Large intestine (tissue), 3 donors: ENCODE measurements at regions not wholly inside any gene's neighbourhood (a gene's known extent, or its start where the extent isn't known, plus 50 kb on each side); places are given as distances from the start of the nearest gene placed in this dataset.

Experiments used
- DNase-seq, 2 donors: peaks; one replicate each; pipeline versions ENCODE4 v3.0.0 to v3.0.0-alpha.2; 2013
- H3K27ac ChIP-seq: one replicate; pipeline ENCODE4 v1.5.1; 2013; ENCODE audit warnings: low read length
- H3K27me3 ChIP-seq: 2 replicates; pipeline ENCODE4 v1.6.1; 2013; ENCODE audit warnings: low read length; ENCODE audit not compliant: control insufficient read depth, insufficient read depth
- H3K36me3 ChIP-seq: 2 replicates; pipeline ENCODE4 v1.6.1; 2013; ENCODE audit warnings: low read length; ENCODE audit not compliant: control insufficient read depth, insufficient read depth
- H3K4me1 ChIP-seq: one replicate; pipeline ENCODE4 v1.6.1; 2013; ENCODE audit warnings: low read length; ENCODE audit not compliant: control insufficient read depth, insufficient read depth
- H3K4me3 ChIP-seq: one replicate; pipeline ENCODE4 v1.5.1; 2013; ENCODE audit warnings: low read length
- H3K9me3 ChIP-seq: one replicate; pipeline ENCODE4 v1.6.1; 2013; ENCODE audit warnings: mild to moderate bottlenecking, low read depth, low read length, moderate library complexity; ENCODE audit not compliant: control insufficient read depth
- WGBS: methylation state at CpG from one replicate; pipeline ENCODE4 v1.1.5; 2013; ENCODE audit warnings: low lambda C conversion rate; ENCODE audit not compliant: insufficient coverage; 5-methylcytosine and 5-hydroxymethylcytosine counted together

DNA sequence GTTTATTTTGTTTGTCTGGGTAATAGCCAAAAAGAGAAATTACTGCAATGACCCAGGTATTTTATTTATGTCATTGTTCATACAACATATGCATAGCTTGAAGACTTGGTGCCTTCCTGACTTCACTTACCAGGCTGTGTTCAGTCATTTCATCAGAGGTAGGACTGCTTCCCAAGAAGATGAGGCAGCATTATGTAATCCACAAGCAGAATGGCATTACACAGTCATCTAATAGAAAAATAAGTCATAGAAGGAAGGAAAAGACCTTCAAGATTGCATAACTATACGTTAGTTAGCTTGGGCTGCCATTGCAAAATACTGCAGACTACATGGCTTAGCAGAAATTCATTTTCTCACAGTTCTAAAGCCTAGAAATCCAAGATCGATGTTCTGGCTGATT lies 167.5 kb downstream of the NMUR2 start:
- Histone ChIP-seq H3K4me1 (no peaks in the 10 kb centered on the region), H3K36me3 (no peaks in the 10 kb centered on the region), H3K4me3 (no peak overlapping the region), H3K9me3 (no peaks in the 10 kb centered on the region), H3K27ac (no peak overlapping the region), H3K27me3 (no peaks in the 10 kb centered on the region)
- no CpG with 5 or more reads among the region's 2 CpGs for WGBS
- DNase-seq = no peak

DNA sequence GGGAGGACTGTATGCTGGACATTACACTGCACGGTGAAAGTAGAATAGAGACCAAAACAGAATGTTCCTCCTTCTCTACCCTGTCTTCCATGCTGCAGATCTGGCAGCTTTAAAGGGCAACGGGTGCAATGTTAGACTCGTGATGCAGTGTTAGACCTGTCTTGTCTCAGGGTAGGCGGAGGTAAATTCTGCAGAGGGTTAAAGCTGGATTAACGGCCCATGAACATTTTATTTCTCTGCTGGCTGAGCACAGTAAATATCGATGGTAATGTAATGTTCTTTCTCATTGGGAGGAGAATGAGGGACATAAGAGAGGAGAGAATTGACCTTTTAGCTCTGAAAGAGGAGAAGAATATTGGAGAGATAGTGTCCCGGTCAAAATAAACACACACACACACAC lies 178.9 kb downstream of the NMUR2 start:
- Histone ChIP-seq H3K4me1 (no peaks in the 10 kb centered on the region), H3K9me3 (no peaks in the 10 kb centered on the region), H3K27ac (no peak overlapping the region), H3K36me3 (no peaks in the 10 kb centered on the region), H3K4me3 (no peak overlapping the region), H3K27me3 (no peaks in the 10 kb centered on the region)
- DNase-seq = no peak
- 83% methylated on average over 2 of the region's 7 CpGs for WGBS

DNA sequence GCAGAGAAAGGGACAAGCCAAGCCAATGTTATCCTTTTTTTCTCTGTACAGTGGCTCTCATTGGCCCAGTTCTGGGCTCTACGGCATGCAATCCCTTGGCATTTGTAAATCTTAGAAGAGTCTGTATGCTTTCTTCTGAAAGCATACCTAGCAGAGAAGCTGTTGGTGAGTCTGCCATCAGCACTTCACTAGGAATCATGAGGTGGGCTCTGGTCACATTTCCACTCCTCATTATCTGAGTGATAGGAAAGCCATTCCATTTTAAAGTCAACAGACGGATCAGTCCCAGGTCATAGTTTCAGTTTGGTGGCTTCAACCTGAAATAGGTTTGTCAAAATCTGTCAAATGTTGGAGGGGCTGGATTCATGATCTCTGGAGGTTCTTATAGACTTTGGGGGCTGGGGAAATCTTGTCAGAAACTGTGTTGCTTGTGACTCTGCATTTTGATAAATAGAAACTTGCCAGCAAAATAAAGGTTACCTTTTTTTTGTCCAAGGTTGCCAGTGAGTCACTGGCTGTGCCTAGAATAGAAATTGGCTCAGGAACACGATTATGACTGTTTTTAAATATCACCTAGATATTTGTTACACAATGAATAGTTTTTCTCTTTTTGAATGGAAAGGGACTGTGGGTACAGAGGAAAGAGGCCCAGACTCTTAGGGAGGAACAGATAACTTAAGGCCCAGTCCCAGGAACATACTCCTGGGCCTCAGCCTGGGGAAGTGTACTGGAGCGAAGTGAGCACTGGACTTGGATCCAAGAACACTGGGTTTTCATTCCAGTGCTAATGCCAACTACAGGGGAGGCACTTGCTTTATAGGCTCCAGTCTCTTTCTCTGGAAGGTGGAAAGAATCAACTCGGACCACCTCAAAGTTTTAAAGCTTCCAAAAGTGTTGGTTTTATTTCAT lies 183.1 kb downstream of the NMUR2 start:
- H3K4me3 ChIP-seq = no peak overlapping the region
- WGBS = 100% methylated on average over 1 of the region's 5 CpGs
- DNase-seq = no peak
- no peaks in the 10 kb centered on the region for H3K36me3 ChIP-seq
- no peak overlapping the region for H3K27ac ChIP-seq
- no peaks in the 10 kb centered on the region for H3K27me3 ChIP-seq
- H3K9me3 ChIP-seq = no peaks in the 10 kb centered on the region
- H3K4me1 ChIP-seq = no peaks in the 10 kb centered on the region

DNA sequence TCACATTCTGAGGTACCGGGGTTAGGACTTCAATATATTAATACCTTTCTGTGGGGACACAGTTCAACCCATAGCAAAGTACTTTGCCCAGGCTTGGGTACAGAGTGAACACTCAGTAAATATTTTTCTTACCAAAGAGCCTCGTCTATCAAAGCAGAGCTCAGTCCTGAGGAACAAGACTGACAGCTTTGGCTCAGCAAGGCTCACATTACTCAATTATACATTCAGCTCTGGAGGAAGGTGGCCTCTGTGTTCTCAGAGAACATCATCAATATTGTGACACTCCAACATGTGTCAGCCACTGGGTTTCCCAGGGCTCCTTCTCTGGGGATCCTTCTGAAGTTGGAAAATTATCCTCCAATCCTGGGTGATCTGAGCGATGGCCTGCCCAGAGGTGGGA lies 186.4 kb downstream of the NMUR2 start:
- DNase-seq = no peak
- WGBS = 40% methylated on average over 1 of the region's 3 CpGs
- Histone ChIP-seq H3K27me3 (no peaks in the 10 kb centered on the region), H3K4me1 (no peaks in the 10 kb centered on the region), H3K9me3 (no peaks in the 10 kb centered on the region), H3K27ac (no peak overlapping the region), H3K4me3 (no peak overlapping the region), H3K36me3 (no peaks in the 10 kb centered on the region)

DNA sequence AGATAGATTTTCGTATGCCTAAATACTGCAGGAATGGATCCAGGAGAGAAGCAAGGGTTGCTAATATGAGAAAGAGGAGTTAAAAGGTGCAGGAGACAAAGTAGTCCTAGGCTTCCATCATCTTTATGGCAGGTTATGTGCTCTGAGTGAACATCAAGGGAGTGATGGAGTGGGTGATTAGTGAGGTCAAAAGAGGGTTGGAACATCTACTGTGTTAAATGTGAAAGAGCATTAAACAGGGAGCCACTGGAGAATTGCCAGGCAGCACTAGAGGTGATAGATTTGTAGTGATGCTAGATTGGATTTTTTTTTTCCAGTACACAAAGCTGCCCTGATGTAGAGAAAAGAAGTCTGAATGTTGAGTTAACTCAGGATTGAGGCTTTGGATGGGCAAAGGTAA lies 199.3 kb downstream of the NMUR2 start:
- Histone ChIP-seq H3K27ac (no peak overlapping the region), H3K27me3 (no peaks in the 10 kb centered on the region), H3K36me3 (no peaks in the 10 kb centered on the region), H3K9me3 (no peaks in the 10 kb centered on the region), H3K4me1 (no peaks in the 10 kb centered on the region), H3K4me3 (no peak overlapping the region)
- WGBS = 100% methylated on average over 1 of the region's 1 CpG
- DNase-seq = no peak

DNA sequence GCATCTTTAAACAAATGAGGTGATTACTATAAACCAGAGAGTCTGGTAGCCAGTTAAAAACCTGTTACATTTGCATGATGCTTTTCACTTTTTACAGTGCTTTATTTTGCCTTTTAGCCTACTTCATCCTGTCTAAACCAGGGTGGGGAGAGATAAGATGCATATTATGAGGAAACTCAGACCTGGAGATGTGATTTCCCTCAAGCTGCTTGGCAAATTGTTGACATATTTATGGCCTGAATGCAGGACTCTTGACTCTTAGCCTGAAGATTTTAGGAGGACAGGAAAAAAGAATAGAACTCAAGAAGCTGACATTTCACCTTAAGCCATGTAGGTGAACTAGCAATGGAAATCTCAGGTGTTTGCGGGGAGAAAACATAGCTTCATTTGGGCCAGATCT lies 202.8 kb downstream of the NMUR2 start:
- WGBS = no CpG with 5 or more reads among the region's 1 CpG
- H3K4me1 ChIP-seq = no peaks in the 10 kb centered on the region
- H3K4me3 ChIP-seq = no peak overlapping the region
- DNase-seq = no peak
- no peaks in the 10 kb centered on the region for H3K27me3 ChIP-seq
- no peaks in the 10 kb centered on the region for H3K9me3 ChIP-seq
- no peak overlapping the region for H3K27ac ChIP-seq
- H3K36me3 ChIP-seq = no peaks in the 10 kb centered on the region

DNA sequence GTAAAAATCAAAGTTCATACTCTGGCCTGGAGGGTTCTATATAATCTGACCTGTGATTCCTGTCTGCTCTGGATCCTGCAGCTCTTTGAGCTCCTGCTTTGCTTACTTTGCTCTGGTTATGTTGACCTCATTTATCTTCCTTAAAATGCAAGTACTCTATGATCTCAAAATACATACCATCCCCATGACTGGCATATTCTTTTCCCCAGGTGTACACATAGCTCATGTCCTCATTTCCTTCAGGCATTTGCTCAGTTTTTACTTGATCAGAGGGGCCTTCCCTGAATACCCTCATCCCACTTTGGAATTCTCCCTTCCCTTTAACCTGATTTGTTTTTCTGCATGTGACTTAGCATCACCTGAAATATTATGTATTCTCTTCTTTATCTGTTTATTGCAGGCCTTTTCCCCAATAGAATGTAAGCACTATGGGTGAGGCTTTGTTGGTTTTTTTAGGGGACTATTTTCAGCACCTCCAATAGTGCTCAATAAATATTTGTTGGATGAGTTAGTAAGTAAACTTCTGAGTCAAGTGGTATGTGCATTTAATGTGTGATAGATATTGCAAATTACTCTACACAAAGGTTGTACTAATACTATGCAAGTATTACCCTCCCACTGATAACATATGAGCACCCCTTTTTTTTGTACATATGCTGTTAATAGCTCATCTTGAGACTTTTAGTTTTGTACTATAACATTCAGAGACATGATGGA lies 211.5 kb downstream of the NMUR2 start:
- H3K4me3 ChIP-seq = no peak overlapping the region
- no peaks in the 10 kb centered on the region for H3K36me3 ChIP-seq
- H3K27ac ChIP-seq = no peak overlapping the region
- H3K4me1 ChIP-seq = no peaks in the 10 kb centered on the region
- H3K9me3 ChIP-seq = no peaks in the 10 kb centered on the region
- H3K27me3 ChIP-seq = no peaks in the 10 kb centered on the region
- no peak for DNase-seq

DNA sequence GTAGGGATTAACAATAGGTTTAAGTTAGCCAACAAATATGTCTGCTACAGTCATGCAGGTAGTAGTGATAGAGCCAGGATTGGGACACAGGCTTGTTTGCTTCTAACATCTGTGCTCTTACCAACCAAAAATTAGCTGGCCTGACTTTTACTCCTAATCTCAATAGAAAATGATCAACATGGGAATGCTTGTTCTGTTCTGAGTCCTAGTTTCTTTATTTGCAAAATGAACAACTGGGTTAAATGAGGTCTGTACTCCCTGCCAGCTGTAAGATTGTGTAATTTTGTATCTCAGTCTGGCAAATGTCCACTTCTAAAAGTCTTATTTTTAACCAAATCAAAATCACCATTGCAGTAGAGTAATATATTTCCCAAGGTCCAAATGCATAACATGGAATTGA lies 216.8 kb downstream of the NMUR2 start:
- Histone ChIP-seq H3K4me3 (no peak overlapping the region), H3K27me3 (no peaks in the 10 kb centered on the region), H3K4me1 (no peaks in the 10 kb centered on the region), H3K9me3 (no peaks in the 10 kb centered on the region), H3K27ac (no peak overlapping the region), H3K36me3 (no peaks in the 10 kb centered on the region)
- no peak for DNase-seq

DNA sequence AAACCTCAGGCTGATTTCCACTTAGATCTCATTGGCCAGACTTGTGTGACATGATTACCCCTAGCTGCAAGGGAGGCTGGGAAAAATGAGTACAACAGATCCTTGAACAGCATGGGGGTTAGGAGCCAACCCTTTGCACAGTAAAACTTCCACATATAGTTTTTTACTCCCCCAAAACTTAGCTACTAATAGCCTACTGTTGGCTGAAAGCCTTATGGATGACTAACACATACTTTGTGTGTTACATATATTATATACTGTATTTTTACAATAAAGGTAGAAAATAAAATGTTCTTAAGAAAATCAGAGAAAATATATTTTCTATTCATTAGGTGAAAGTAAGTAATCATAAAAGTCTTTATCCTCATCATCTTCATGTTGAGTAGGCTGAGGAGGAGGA lies 217.4 kb downstream of the NMUR2 start:
- DNase-seq = no peak
- Histone ChIP-seq H3K27me3 (no peaks in the 10 kb centered on the region), H3K36me3 (no peaks in the 10 kb centered on the region), H3K27ac (no peak overlapping the region), H3K4me1 (no peaks in the 10 kb centered on the region), H3K9me3 (no peaks in the 10 kb centered on the region), H3K4me3 (no peak overlapping the region)

DNA sequence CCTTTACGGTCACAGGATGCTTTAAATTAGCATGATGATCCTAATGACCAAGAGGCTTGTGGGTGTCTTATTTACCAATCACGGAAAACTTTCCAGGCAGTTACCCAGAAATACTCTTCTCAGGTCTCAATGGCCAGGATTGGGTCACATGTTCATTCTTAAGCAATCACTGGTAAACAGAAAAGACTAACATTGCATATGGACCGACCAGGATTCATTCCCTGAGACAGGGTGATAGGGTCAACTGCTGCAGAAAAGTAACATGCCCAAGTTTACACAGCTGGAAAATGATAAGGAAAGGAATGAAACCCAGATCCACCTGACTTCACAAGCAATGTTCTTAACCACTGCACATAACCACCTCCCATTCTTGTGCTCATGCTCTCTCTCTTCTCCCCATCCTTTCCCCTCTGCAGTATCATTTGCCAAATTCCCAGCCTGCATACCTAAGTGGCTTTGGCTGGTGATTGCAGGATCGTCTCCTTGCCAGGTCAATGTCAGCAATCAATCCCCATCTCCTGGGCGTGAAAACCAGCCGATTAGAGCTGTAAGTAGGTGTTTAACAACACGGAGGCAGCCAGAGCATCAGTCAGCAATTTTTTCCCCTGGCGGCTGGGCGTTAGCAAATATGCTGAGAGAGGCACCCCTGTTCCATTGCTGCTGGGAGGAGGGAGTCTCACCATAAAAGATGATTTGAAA lies 219.4 kb downstream of the NMUR2 start:
- Histone ChIP-seq H3K36me3 (no peaks in the 10 kb centered on the region), H3K9me3 (no peaks in the 10 kb centered on the region), H3K4me1 (no peaks in the 10 kb centered on the region), H3K27ac (no peak overlapping the region), H3K27me3 (no peaks in the 10 kb centered on the region), H3K4me3 (no peak overlapping the region)
- DNase-seq = peak in 1 of 2 donors; percentile 4
- 20% methylated on average over 1 of the region's 9 CpGs for WGBS
